ENCODE measurements at regions not wholly inside any gene's neighbourhood (a gene's known extent, or its start where the extent isn't known, plus 50 kb on each side); places are given as distances from the start of the nearest gene placed in this dataset.

- in situ Hi-C loops (cut with HindIII; ENCODE audit: low sequenced_read_pairs): no loop called here
- DNase-seq (ENCODE audit: low spot score): no peak
These were observed 102.5 kb upstream of the FOXC1 start for GRCh38 chr6:1507251-1507650.

- in situ Hi-C loops (cut with HindIII; ENCODE audit: low sequenced_read_pairs): no loop called here
- no peak for DNase-seq (ENCODE audit: low spot score)
These were observed 100.5 kb upstream of the FOXC1 start for GRCh38 chr6:1509241-1509640.

DNA sequence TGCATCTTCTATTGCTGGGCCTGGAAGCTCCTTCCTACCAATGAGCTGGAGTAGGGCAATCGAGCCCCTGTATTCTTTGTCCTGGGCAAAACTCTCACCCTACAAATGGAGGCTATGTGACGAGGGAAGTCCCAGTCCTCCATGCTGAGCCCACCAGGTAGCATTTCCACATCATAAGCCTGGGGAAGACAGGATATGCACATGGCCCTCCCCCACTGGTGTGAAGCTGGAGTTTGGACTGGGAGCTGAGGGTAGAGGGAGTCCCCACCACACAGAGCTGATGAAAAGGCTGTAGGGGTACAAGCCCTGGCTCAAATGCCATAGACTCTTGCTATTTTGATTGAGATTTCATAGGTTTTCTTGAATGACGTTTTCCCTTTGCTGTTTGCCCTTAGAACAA is 99.5 kb upstream of the FOXC1 start:
- in situ Hi-C loops (cut with HindIII; ENCODE audit: low sequenced_read_pairs): no loop called here
- DNase-seq (ENCODE audit: low spot score): no peak

GRCh38 chr6:1513215-1513780 is 96.4 kb upstream of the FOXC1 start:
- no peak for DNase-seq (ENCODE audit: low spot score)
- in situ Hi-C loops (cut with HindIII; ENCODE audit: low sequenced_read_pairs): no loop called here

DNA sequence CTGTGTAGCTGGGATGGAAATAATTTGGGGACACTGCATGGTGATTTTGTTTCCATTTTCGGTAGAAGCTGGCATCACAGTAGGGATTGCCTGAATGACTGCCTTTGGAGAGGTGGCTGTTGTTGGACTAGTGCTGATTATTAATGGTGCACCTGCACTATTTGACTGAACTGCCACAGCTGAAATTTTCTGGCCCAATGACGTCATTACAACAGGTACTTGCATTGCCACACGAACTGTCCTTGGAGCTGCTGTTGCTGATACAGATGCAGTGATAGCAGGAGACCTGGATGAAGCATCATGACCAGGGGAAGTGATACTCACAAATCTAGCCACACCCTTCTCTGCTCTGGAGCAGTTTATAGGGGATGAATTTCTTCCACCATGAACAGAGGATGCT is 95.6 kb upstream of the FOXC1 start:
- in situ Hi-C loops (cut with HindIII; ENCODE audit: low sequenced_read_pairs): no loop called here
- no peak for DNase-seq (ENCODE audit: low spot score)

DNA sequence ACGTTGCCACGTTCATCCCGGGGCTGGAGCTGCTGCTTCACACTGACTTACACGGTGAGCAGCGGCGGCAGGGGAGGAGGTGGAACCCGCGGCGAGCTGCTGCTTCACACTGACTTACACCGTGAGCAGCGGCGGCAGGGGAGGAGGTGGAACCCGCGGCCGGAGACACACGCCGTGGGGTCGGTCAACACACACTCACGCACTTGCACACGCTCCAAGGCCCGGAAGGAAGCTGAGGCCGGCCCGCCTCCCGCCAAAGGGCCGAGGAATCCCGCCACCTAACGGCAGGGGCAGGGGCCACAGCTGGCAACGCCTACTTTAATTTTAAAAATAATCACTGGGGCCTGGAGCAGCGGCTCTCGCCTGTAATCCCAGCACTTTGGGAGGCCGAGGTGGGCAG is 94.4 kb upstream of the FOXC1 start:
- in situ Hi-C loops (cut with HindIII; ENCODE audit: low sequenced_read_pairs): no loop called here
- no peak for DNase-seq (ENCODE audit: low spot score)

GRCh38 chr6:1515781-1516180 is 93.9 kb upstream of the FOXC1 start:
- no peak for DNase-seq (ENCODE audit: low spot score)

DNA sequence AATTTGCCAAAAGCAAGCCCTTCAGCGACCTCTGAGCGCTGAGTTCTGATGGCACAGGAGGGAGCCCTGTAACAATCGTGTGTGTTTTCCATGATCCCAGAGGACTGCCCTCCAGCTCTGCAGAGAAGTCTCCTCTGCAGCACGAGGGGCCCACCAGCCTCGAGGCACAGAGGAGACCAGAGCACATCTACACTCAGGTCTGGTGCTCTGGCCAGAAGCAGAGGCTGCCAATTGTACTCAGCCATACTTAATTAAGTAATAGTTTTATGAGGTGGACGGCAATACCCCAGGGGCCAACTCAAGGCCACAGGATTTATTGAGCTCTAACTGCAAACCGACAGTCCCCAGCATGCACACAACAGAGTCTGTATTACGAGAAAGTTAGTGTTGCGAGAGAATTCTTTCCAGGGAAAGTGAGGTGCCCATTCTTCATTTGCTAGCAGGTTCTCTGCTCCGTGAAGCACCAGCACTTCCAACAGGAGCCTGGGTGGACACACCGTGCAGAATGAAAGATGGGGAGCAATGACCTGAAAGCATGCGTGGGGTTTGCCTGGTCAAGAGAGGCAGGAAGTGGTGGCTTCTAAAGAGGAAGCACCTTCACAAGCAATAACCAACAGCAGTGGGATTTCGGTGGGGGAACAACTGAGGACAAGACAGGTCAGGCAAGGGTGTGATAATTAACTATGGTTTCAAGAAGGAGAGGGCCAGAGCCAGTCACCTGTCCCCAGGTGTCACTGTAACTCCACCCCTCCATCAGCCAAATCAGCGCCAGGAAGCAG is 92.8 kb upstream of the FOXC1 start:
- no peak for DNase-seq (ENCODE audit: low spot score)
- in situ Hi-C loops (cut with HindIII; ENCODE audit: low sequenced_read_pairs): no loop called here

More at GRCh38 chr6:1515781-1516180, 93.9 kb upstream of the FOXC1 start:
- in situ Hi-C loops (cut with HindIII; ENCODE audit: low sequenced_read_pairs): no loop called here

DNA sequence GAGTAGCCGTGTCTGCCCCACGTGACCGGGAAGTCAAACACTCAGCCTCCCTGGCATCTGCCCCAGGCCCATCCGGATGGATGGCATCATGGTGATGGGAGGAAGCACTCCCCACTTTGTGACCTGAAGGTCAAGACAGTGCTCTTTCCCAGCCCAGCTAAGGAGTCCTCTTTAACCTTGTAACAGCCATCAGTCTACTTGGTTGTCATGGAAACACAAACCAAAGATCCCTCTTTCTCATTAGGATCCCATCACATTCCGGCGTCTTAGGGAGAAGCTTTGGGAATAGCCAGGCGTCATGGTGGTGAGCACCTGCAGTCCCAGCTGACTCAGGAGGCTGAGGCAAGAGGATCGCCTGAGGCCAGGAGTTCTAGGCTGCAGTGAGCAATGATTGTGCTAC is 90.9 kb upstream of the FOXC1 start:
- no peak for DNase-seq (ENCODE audit: low spot score)
- in situ Hi-C loops (cut with HindIII; ENCODE audit: low sequenced_read_pairs): no loop called here

GRCh38 chr6:1519597-1519996 is 90.1 kb upstream of the FOXC1 start:
- in situ Hi-C loops (cut with HindIII; ENCODE audit: low sequenced_read_pairs): no loop called here
- no peak for DNase-seq (ENCODE audit: low spot score)

DNA sequence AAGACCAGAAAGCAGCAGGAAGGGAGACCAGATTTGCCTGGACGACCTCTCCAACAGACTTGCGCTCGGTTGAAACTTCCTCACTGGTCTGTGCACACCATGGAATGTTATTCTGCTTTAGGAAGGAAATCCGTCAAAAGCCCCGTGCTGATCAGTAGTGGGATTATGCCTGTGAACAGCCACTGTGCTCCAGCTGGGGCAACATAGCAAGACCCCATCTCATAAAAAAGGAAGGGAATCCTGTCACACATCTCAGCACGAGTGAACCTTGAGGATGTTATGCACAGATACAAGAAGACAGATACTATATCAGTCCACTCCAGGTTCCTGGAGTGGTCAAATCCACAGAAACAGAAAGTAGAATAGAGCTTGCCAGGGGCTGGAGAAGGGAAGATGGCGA is 86.9 kb upstream of the FOXC1 start:
- DNase-seq (ENCODE audit: low spot score): no peak

GRCh38 chr6:1524040-1524480 is 85.7 kb upstream of the FOXC1 start:
- peak; percentile 17 for DNase-seq (ENCODE audit: low spot score)

More for the DNA sequence above, 86.9 kb upstream of the FOXC1 start:
- in situ Hi-C loops (cut with HindIII; ENCODE audit: low sequenced_read_pairs): no loop called here

DNA sequence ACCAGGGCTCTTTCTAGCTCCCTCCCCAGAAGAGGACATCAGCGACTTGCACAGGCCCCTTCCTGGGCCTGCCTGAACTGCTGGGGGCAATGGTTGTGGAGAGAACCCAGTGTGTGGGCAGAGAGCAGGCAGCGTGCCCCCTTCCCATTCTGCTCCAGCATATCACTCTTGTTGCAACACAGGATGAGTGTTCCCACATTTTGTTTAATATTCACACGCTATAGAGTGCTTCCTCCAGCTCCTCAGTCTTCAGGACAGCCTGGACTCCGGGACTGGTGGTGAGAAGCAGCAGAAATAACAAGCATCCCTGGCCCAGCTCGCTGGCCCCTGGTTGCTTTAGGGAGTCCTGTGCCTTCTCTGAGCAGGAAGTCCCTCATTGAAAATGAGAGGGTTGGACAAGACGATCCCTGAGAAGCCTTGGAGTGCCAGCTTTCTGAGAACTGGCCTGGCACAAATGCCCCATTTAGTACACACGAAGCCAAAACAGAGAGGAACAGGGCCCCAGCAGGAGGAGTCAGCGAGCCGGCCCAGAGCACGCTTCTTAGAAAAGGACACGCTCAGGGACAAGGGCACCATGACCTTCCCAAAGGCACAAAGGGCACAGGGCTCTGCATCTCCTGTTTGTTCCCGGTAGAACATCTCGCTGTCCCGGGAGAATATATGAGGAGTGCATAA is 84.2 kb upstream of the FOXC1 start:
- in situ Hi-C loops (cut with HindIII; ENCODE audit: low sequenced_read_pairs): no loop called here
- peak; percentile 54 for DNase-seq (ENCODE audit: low spot score)

More at GRCh38 chr6:1524040-1524480, 85.7 kb upstream of the FOXC1 start:
- in situ Hi-C loops (cut with HindIII; ENCODE audit: low sequenced_read_pairs): no loop called here

GRCh38 chr6:1526398-1527072 is 83.2 kb upstream of the FOXC1 start:
- in situ Hi-C loops (cut with HindIII; ENCODE audit: low sequenced_read_pairs): no loop called here
- DNase-seq (ENCODE audit: low spot score): peak; percentile 8

GRCh38 chr6:1527073-1527457 is 82.7 kb upstream of the FOXC1 start:
- in situ Hi-C loops (cut with HindIII; ENCODE audit: low sequenced_read_pairs): no loop called here
- peak; percentile 4 for DNase-seq (ENCODE audit: low spot score)

DNA sequence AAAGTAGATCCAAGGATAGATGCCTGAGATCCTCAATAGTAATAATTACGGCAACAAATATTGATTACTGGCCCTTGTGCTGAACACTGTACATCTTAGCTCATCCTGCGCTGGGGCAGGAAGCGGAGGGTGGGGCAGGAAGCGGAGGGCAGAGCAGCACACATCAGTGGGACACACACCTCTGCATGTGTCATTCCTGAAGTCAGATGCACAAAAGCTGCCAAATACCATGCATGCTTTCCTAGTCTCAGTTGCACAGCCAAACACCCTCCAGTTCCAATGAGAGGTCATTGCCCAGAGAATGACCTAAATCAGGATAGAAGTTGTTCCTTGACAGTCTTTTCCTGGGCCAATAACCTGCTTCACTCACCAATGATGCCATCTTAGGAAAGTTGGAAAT is 74.4 kb upstream of the FOXC1 start:
- no peak for DNase-seq (ENCODE audit: low spot score)
- in situ Hi-C loops (cut with HindIII; ENCODE audit: low sequenced_read_pairs): no loop called here

DNA sequence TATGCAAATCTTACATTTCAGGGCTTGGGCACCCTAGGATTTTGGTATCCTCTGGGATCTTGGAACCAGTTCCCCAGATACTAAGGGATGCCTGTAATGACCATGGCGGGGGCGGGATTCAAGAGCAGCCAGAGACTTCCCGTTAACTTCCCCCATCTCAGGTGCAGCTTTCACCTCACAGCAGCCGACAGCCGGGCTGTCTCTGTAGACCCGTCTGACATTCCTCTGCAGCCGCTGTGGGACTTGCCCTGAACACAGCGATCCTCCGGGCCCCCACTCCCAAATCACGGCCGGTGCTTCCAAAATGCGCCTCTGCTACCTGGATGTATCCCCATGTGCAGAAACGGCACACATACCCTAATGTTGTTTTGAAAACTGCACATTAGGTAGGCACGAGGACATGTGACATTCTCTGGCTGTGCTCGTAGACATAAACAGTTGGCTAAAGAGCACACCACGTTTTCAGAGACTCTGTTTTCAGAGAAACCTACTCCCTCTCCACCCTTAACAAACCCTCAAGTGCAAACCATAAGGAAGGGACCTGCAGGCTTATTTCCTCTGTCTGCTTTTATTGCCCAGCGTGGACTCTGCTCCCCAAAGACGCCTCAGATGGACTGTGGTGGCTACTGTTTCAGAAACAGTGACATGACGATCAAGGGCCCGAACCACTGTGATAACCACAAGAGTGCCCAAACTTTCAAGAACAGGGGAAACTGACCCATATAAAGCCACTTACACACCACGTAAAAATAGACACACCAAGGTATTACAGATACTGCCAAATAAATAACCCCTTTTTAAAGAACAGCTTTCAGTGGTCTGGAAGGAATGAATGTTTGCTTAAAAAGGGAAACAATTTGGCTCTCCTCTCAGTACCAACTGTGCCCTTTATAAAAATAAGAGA is 72.9 kb upstream of the FOXC1 start:
- no peak for DNase-seq (ENCODE audit: low spot score)

DNA sequence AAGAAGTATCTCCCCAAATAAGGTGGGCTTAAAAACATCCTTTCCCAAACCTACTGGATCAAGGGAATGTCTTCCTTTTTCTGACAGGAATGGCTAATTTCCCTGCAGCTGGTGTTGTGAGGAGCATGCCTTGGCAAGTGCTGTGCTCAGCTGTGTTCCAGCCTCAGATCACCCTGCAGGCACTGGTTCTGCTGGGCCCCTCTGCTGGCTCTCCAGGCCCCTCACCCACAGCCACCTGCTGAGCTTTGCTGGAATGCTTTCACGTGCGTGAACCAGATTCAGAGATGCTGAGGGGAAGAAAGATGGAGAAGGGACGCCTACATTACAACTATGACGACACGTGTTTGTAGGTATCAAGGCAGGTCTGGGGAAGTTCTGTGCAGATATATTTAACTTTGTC is 71.3 kb upstream of the FOXC1 start:
- in situ Hi-C loops (cut with HindIII; ENCODE audit: low sequenced_read_pairs): no loop called here
- no peak for DNase-seq (ENCODE audit: low spot score)

More for the DNA sequence above, 72.9 kb upstream of the FOXC1 start:
- in situ Hi-C loops (cut with HindIII; ENCODE audit: low sequenced_read_pairs): no loop called here
